Stimulated activated naive CD8-positive, alpha-beta T cell treated with anti-CD3 and anti-CD28 coated beads, Interleukin-15, Interleukin-2, amounts not matched to agents 100 ng/mL and 50 ng/mL, for 24 hours (primary cell): ENCODE measurements at regions not wholly inside any gene's neighbourhood (a gene's known extent, or its start where the extent isn't known, plus 50 kb on each side); places are given as distances from the start of the nearest gene placed in this dataset.
"Not testable (repeated sequence)": the region's sequence is repeated elsewhere in the genome, so short reads cannot be mapped to it uniquely, and the experiment has no call there.

Experiments
- H3K27ac Mint-ChIP-seq: one replicate; pipeline ENCODE4 v1.8.0; 2021; ENCODE audit warnings: mild to moderate bottlenecking, mixed read lengths
- H3K27me3 Mint-ChIP-seq: one replicate; pipeline ENCODE4 v1.8.0; 2021; ENCODE audit warnings: mixed read lengths
- H3K36me3 Mint-ChIP-seq: one replicate; pipeline ENCODE4 v1.8.0; 2021; ENCODE audit warnings: low read depth, mixed read lengths
- H3K4me1 Mint-ChIP-seq: one replicate; pipeline ENCODE4 v1.8.0; 2021; ENCODE audit warnings: low read depth, mixed read lengths
- H3K4me3 Mint-ChIP-seq: one replicate; pipeline ENCODE4 v1.8.0; 2021; ENCODE audit warnings: mild to moderate bottlenecking, mixed read lengths
- H3K9me3 Mint-ChIP-seq: one replicate; pipeline ENCODE4 v1.8.0; 2021; ENCODE audit warnings: mixed read lengths

DNA sequence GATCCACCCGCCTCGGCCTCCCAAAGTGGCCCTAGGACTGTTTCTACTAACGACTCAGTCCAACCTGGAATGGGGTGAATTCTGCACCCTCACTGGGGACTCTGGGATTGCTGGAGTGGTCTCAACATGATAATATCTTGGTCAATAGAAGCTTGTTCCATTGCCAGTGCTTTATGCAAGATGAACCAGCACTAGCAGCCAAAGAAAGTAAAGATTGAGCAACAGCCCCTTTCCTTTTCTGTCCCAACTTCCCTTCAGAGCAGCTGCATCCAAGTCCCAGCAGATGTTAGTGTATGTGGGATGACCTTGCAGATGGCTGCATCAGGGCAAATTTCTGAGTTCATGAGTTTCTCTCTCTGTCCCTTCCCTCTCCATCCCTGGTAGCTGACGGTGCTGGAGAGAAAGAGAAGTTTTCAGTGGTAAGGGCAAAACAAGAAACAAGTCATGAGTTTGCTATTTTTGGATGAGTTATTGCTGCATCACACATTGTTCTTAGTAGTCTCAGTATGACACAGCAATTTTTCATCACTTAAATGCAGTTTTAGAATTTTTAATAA is 183.6 kb upstream of the EDNRB start:
- Mint-ChIP-seq H3K4me1 (no peaks in the 10 kb centered on the region), H3K4me3 (no peak overlapping the region), H3K27ac (no peak overlapping the region), H3K9me3 (no peaks in the 10 kb centered on the region), H3K36me3 (no peaks in the 10 kb centered on the region), H3K27me3 (no peaks in the 10 kb centered on the region)

DNA sequence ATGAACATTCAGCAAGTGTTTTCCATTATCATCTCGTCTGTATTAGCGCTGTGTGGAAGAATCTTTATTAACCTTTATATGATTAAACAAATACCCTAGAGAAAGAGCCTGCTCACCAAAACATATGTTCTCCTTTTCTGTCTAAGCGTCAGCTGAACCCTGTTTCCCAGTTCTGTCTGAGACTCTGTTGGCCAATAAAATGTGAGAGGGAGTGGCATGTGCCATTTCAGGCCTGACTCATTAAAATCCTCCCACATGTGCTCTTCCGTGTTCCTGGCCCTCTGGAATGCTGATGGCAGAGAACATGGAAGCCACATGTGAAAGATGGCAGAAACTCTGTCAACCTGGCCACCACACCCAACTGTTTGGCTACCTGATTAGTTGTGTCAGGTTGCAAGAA is 181.9 kb upstream of the EDNRB start:
- Mint-ChIP-seq H3K36me3 (no peaks in the 10 kb centered on the region), H3K9me3 (no peaks in the 10 kb centered on the region), H3K27me3 (no peaks in the 10 kb centered on the region), H3K4me1 (no peaks in the 10 kb centered on the region), H3K27ac (no peak overlapping the region), H3K4me3 (no peak overlapping the region)

DNA sequence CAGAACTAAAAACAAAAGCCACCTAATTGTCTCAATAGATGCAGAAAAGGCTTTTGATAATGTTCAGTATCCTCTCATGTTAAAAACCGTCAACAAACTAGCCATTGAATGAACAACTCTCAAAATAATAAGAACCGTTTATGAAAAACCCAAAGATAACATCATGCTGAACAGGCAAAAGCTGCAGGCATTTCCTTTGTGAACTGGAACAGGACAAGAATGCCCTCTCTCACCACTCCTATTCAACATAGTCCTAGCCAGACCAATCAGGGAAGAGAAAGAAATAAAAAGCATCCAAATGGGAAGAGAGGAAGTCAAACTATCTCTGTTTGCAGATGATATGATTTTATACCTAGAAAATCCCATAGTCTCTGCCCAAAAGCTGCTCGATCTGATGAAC is 179.6 kb upstream of the EDNRB start:
- H3K36me3 Mint-ChIP-seq, result no peaks in the 10 kb centered on the region
- H3K4me1 Mint-ChIP-seq, result no peaks in the 10 kb centered on the region
- no peak overlapping the region for H3K4me3 Mint-ChIP-seq
- H3K27ac Mint-ChIP-seq, result no peak overlapping the region
- H3K27me3 Mint-ChIP-seq, result no peaks in the 10 kb centered on the region
- H3K9me3 Mint-ChIP-seq, result no peaks in the 10 kb centered on the region

DNA sequence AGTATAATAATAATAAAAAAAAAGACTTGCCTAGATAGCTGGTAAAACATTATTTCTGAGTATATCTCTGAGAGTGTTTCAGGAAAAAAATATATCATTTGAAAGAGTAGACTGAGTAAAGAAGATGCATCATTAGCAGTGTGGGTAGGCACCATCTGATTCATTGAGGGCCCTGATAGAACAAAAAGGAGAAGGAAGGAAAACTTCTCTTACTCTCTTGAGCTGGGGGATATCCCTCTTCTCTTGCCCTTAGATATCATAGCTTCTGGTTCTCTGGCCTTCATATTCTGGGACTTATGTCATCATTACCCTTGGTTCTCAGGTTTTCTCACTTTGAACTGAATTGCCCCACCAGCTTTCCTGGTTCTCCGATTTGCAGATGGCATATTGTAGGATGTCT is 177.6 kb upstream of the EDNRB start:
- H3K27ac Mint-ChIP-seq, result no peak overlapping the region
- no peaks in the 10 kb centered on the region for H3K36me3 Mint-ChIP-seq
- no peaks in the 10 kb centered on the region for H3K27me3 Mint-ChIP-seq
- H3K4me1 Mint-ChIP-seq, result no peaks in the 10 kb centered on the region
- H3K4me3 Mint-ChIP-seq, result no peak overlapping the region
- no peaks in the 10 kb centered on the region for H3K9me3 Mint-ChIP-seq

DNA sequence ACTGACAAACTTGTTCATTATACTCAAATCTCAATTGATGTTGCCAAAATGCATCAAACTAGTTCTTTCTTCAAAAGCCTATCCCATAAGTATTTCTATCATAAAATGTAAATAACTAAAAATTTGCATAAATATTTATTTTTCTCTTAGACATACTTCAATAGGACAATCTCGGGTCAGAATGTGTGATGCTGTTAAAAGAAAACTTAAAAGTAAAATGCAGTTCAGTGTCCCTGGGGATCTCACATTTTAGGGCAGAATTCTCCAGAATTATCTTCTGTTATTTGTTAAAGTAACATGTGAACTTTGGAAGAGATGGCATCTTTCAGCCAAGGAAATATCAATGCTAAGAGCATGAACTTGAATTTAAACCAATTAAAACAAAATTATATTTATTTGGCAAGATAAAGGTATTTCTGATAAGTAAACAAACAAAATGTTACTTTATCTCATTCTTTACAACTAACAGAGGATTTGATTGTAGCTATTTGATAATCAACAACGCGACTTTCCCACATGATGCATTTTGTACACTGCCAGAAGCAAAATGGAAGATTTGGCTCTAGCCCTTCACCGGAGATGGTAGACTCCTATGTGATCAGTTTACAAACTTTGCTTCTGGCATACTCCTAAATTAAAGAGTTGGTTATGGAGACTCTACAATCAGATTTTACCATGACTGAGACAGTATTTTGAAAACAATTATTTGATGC is 169.5 kb upstream of the EDNRB start:
- Mint-ChIP-seq H3K27ac (no peak overlapping the region), H3K9me3 (peaks cover 2% of the 10 kb centered on the region), H3K36me3 (no peaks in the 10 kb centered on the region), H3K4me3 (no peak overlapping the region), H3K27me3 (peaks cover 27% of the 10 kb centered on the region), H3K4me1 (peaks cover 5% of the 10 kb centered on the region)

DNA sequence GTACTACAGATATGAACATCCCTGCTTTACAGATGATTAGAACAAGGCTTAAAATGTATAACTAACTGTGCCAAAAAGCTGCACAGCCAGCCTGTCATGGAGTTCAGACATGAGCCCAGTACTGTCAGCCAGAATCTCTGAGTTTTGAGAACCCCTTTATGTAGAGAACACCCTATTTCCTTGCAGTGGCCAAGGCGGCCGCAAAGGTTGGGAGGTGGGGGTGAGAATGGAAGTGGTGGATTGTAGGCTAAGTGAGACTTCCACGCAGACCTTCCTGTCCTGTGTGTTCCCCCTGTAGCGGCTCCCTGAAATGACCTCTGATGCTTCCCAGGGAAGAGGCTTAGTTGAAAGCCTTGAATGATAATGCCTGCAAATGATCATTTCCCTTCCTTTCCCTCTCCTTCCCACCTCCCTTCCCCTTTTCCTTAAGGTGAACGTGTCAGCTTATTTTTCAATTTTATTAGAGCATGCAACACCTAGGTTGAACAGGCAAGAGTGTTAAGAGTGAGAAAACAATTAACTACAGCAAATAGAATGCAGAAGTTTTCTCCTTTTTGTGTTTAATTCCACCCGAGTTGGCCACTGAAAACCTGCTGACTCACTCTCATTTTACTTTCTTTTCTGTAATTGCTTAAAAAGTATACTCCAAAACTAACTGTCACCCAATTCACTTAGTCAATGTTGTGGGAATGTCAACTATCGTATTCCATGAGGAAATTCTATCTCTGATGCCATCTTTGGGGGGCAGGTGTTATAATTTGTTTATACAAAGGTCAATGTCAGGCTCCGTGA is 167.0 kb upstream of the EDNRB start:
- Mint-ChIP-seq H3K4me1 (peaks cover 5% of the 10 kb centered on the region), H3K27me3 (peaks cover 31% of the 10 kb centered on the region), H3K27ac (no peak overlapping the region), H3K36me3 (no peaks in the 10 kb centered on the region), H3K9me3 (peaks cover 12% of the 10 kb centered on the region), H3K4me3 (no peak overlapping the region)

DNA sequence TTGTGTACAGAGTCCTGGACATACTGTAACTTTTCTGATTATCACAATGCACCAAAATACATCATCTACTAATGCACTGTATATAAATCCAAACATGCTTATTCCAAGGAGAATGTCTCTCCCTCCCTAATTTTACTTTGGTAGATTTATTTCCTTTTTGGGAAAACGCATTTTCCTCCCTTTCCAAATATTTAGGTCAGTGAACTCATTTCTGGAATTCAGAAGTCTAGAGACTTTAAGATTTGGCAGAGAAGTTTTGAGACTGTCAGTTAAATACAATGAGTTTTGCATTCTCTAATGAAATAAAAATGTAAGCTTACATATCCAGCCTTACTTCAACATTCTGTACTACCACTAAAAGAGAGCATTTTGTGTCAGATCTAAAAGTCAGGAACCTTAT is 165.8 kb upstream of the EDNRB start:
- peaks cover 26% of the 10 kb centered on the region for H3K27me3 Mint-ChIP-seq
- peaks cover 12% of the 10 kb centered on the region for H3K9me3 Mint-ChIP-seq
- no peak overlapping the region for H3K27ac Mint-ChIP-seq
- no peak overlapping the region for H3K4me3 Mint-ChIP-seq
- peaks cover 5% of the 10 kb centered on the region for H3K4me1 Mint-ChIP-seq
- no peaks in the 10 kb centered on the region for H3K36me3 Mint-ChIP-seq

DNA sequence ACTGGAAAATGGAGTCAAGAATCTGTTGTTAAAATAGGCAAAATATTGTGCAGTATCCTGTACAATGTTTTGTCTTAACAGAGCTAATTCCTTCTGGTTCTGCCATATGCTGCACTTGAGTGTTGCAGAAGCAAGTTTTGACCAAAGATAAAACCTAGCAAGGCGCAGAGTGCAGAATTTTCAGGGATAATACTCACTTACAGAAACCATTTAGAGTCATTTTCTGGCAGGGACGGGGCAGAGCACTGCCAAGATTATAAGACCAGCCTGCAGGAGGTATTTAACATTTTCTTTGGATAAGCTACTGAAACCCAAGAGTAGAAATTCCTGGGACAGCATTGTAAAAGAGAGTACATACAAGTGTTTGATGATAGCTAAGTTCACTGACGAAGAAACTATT is 159.5 kb upstream of the EDNRB start:
- Mint-ChIP-seq H3K4me3 (no peak overlapping the region), H3K27ac (no peak overlapping the region), H3K4me1 (no peaks in the 10 kb centered on the region), H3K9me3 (peaks cover 14% of the 10 kb centered on the region), H3K27me3 (peaks cover 8% of the 10 kb centered on the region), H3K36me3 (no peaks in the 10 kb centered on the region)

DNA sequence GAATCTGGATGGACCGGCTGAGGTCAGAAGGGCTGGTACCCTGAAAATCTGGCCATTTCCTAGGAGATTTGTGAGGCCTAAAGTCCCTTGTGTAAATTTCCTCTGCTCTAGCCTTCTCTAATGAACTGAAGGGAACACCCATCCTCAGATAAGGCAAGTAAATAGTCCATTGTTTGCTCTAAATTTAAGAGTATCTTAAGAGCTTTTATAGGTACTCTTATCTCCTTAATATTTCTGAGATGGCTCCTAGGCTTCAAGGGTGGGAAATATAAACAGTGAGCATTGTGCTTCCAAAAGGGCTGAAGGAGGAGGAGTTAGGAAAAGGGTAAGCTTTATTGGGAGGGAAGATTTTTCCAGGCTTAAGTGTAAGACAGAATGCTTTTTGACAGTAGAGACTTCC is 148.7 kb upstream of the EDNRB start:
- Mint-ChIP-seq H3K9me3 (no peaks in the 10 kb centered on the region), H3K4me3 (no peak overlapping the region), H3K4me1 (no peaks in the 10 kb centered on the region), H3K27me3 (no peaks in the 10 kb centered on the region), H3K27ac (no peak overlapping the region), H3K36me3 (no peaks in the 10 kb centered on the region)

DNA sequence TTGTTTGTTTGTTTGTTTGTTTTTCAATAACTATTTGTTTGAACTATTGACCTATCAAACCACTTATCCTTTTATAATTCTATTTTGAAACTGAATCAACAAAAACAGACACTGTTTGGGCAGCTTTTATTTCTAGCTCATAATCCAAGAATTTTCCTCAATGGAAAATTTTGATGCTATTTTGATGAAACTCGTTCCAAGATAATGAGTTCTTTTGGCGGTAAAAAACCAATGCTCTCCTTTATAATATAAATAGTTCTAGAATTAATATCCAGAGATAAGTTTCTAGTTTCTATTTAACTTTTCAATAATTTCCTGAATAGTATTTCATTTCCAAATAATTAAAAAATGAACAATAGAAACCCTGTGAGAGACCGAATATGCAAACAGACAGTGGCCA is 146.5 kb upstream of the EDNRB start:
- Mint-ChIP-seq H3K27ac (no peak overlapping the region), H3K9me3 (no peaks in the 10 kb centered on the region), H3K4me1 (no peaks in the 10 kb centered on the region), H3K4me3 (no peak overlapping the region), H3K36me3 (no peaks in the 10 kb centered on the region), H3K27me3 (no peaks in the 10 kb centered on the region)

DNA sequence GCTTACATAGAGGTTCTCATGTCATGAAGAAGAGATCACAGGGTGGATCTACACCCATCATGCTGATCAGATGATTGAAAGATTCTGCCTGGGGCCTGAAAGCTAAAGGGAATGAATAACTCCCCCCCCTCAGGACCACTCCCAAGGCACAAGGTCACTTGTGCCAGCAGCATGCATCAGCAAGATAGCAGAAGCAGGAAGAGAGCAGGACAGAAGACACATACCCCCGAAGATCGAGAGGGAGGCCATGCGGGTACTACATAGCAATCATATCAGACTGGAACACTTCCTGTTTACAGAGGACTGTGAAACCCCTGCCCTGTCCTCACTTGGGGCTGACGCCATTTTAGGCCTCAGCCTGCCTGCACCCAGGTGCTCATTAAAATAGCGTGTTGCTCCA is 143.2 kb upstream of the EDNRB start:
- H3K27ac Mint-ChIP-seq, result no peak overlapping the region
- H3K27me3 Mint-ChIP-seq, result no peaks in the 10 kb centered on the region
- H3K36me3 Mint-ChIP-seq, result no peaks in the 10 kb centered on the region
- H3K4me3 Mint-ChIP-seq, result no peak overlapping the region
- no peaks in the 10 kb centered on the region for H3K4me1 Mint-ChIP-seq
- peaks cover under 1% of the 10 kb centered on the region for H3K9me3 Mint-ChIP-seq

DNA sequence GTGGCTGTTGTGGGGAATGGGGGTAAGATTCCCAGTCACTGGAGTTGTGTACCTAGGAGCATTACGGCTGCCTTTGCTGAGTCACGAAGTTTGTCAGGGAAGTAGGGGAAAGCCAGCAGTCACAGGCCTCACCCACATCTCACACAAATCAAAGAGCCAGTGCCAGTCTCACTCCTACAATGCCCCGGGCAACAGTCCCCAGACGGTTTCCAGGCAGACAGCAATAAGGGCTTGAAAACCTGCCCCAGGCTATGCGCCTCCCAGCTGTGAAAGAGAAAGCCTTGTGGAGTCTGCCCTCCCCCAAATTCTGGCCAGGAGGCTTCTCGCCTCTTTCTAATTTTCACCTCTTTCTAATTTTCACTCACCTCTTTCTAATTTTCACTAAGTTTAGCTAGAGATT is 142.3 kb upstream of the EDNRB start:
- H3K4me3 Mint-ChIP-seq, result no peak overlapping the region
- no peaks in the 10 kb centered on the region for H3K36me3 Mint-ChIP-seq
- H3K27me3 Mint-ChIP-seq, result no peaks in the 10 kb centered on the region
- H3K4me1 Mint-ChIP-seq, result no peaks in the 10 kb centered on the region
- H3K27ac Mint-ChIP-seq, result no peak overlapping the region
- H3K9me3 Mint-ChIP-seq, result peaks cover 8% of the 10 kb centered on the region

DNA sequence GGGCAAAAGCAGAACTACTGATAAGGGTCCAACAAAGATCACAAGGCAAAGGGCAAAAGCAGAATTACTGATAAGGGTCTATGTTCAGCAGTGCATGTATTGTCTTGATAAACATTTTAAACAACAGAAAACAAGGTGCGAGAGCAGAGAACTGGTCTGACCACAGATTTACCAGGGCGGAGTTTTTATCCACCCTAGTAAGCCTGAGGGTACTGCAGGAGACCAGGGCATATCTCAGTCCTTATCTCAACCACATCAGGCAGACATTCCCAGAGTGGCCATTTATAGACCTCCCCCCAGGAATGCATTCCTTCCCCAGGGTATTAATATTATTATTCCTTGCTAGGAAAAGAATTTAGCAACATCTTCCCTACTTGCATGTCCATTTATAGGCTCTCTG is 138.2 kb upstream of the EDNRB start:
- H3K27me3 Mint-ChIP-seq, H3K9me3 Mint-ChIP-seq, H3K36me3 Mint-ChIP-seq, H3K27ac Mint-ChIP-seq, H3K4me1 Mint-ChIP-seq, H3K4me3 Mint-ChIP-seq: not testable (repeated sequence)

DNA sequence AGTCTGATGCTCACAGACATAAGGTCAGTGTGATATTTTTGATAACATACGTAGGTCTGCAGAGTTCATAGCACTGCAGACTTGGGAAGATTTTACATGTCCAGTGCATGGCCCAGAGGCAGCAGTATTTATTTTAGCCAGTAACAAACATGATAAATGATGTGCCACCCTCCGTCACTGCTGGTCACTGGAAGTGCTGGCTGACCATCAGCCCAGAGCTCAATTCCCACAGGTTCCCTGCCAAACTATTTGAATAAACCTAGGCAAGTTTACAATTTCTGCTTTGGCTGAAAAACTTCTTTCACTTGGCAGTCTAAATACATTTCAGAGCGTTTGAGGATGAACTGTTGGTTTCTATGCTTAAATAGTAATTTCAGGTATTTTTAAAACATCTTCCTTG is 135.5 kb upstream of the EDNRB start:
- no peaks in the 10 kb centered on the region for H3K4me1 Mint-ChIP-seq
- no peaks in the 10 kb centered on the region for H3K36me3 Mint-ChIP-seq
- no peaks in the 10 kb centered on the region for H3K27me3 Mint-ChIP-seq
- H3K9me3 Mint-ChIP-seq, result peaks cover 8% of the 10 kb centered on the region
- no peak overlapping the region for H3K27ac Mint-ChIP-seq
- no peak overlapping the region for H3K4me3 Mint-ChIP-seq

DNA sequence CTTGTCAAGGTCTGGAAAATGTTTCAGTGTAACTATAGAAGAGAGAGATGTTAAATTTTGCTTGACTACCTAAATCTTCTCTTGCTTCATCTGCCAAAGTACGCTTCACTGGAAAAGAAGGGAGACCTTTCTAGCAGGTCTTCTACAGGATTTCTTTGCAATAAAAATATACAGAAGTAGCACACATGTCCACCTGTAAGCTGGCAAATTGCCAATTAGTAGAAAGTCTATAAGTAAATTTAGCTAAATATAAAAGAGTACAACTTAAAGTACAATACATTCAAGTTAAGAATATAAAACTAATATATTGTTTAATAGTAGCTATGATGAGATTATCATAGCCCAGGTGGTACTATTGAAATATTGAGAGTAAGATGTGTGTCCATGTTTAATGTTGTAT is 128.5 kb upstream of the EDNRB start:
- H3K4me3 Mint-ChIP-seq, result no peak overlapping the region
- H3K27ac Mint-ChIP-seq, result no peak overlapping the region
- H3K4me1 Mint-ChIP-seq, result no peaks in the 10 kb centered on the region
- no peaks in the 10 kb centered on the region for H3K36me3 Mint-ChIP-seq
- no peaks in the 10 kb centered on the region for H3K9me3 Mint-ChIP-seq
- H3K27me3 Mint-ChIP-seq, result peaks cover 4% of the 10 kb centered on the region
